ENCODE measurements at regions not wholly inside any gene's neighbourhood (a gene's known extent, or its start where the extent isn't known, plus 50 kb on each side); places are given as distances from the start of the nearest gene placed in this dataset.
"Not testable (repeated sequence)": the region's sequence is repeated elsewhere in the genome, so short reads cannot be mapped to it uniquely, and the experiment has no call there.

DNA sequence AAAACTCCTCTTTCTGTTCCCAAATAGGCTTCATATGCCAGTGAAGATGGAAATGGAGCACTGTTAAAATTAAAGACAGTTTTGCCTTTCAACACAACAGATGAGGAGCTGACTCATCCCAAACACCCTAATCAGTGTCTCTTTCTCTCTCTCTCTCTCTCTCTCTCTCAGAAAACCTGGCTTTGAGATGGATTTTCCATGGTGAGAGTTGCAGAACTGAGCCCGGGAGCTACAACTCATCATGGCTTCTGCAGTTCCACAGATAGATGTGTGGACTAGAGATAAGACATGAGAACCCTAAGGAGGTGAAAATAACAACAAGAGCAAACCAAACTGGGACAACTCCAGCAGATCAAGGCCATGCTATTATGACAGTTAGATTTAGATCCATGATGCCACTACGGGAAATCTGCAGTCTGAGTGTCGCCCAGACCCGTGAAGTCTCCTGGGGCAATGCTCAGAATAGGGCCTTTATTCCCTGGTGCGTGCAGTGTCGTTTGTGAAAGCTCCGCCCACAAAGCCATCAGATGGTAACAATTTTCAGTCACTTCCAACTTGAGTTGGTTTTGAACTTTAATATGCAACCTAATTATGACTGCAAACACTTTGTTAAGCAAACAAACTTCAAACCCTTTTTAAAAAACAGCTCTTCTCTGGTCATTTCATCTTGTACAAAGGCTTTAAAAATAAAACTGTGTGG lies 338.2 kb upstream of the PREP start:
- WGBS, 3 donors, result 63 to 85% (median 72%) methylated on average over 7 of the region's 7 CpGs
- no peak overlapping the region for H3K27ac ChIP-seq (ENCODE audit: low read depth, low read length)

DNA sequence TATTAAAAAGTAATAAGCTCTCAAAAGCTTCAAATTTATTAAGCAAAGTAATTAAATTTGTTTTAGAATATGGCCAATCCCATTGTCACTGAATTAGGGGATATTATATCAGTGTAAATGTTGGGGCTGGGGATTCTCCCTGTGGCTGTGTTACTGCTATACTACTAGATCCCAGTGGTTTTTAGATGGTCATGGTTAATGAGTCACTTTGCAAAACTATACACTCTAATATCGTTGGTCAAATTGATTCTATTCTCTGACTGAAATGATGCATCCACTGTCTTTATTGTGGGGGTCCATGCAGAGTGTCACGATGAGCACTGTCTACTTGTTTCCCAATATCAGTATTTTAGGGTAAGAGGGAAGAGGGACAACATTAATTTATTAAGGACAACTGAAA lies 336.9 kb upstream of the PREP start:
- no peak overlapping the region for H3K27ac ChIP-seq (ENCODE audit: low read depth, low read length)
- WGBS, 3 donors, result 70 to 91% (median 80%) methylated on average over 2 of the region's 2 CpGs

DNA sequence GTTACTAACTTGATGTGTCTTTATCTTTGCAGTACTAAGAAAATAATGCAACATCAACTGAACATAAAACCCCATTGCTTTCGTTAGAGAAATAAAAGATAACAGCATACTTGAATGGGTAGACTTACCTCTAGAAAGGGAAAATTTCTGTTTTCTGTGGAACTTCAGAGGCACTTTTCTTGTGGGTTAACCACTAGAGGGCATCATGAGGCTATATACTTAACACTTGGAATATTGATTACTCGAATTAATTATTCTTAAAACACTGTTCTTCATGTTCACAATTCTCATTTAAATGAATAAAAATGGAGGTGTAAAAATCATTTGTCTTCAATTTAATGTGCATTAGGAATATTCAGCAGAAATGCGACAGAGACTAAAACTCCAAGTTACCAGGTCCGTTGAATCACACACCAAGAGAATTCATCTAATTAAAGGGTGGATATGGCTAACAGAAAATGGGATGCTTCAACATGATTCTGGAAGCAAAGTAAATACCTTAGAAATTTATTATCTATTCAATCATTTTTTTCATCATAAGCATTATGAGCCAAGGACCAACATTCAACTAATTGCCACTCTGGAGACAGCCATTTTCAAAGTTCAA lies 330.8 kb upstream of the PREP start:
- no peak overlapping the region for H3K27ac ChIP-seq (ENCODE audit: low read depth, low read length)
- 50 to 61% (median 57%) methylated on average over 4 of the region's 4 CpGs for WGBS, 3 donors

DNA sequence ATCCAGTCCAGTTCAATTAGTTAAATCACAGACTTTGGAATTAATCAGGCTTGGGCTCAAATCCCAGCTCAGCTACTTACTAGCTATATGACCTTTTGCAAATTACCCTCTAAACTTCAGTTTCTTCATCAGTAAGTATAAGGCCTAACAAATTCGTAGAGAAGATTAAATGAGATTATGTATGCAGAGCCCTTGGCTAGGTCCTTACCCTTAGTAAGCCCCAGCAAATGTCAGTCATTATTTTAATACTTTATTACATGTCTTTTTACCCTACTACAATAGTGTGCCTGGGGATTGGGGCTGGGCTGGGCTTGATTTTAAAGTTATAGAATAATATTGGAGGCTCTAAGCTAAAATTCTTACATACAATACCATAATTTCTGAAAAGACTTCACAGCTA lies 326.1 kb upstream of the PREP start:
- no peak overlapping the region for H3K27ac ChIP-seq (ENCODE audit: low read depth, low read length)
- WGBS, 3 donors, result 69 to 89% (median 75%) methylated on average over 1 of the region's 1 CpG

DNA sequence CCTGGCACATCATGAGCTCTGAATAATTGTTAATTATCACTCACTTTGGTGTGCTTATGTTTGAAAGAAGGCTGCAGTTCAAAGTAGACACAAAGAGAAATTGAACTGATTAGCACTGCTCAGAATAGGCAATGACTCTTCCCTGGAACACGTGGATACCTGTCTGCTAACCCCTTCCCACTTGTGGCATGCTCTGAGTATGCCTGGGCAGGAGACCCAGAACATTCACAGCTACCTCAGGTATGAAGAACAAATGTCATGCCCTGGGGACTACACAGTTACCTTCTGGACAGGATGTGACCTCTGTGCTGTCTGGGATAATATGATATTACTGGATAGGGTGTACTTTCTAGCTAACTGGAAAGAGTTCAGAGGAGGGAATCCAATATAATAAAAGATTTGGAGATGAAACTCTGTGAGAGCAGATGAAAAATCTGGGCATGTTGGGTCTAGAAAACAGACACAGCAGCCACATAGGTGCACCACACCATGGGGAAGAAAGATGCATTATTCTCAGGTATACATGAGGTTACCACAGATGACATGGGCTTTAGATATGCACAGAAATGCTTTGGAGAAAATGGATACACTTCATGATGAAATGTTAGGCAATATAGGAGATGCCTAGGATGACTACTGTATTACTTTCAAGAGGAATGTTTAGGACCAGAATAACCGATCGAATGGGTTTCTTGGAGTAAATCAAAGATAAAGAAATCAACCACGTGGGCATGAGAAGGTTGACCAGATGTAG lies 324.2 kb upstream of the PREP start:
- no peak overlapping the region for H3K27ac ChIP-seq (ENCODE audit: low read depth, low read length)
- 69 to 91% (median 88%) methylated on average over 4 of the region's 4 CpGs for WGBS, 3 donors

DNA sequence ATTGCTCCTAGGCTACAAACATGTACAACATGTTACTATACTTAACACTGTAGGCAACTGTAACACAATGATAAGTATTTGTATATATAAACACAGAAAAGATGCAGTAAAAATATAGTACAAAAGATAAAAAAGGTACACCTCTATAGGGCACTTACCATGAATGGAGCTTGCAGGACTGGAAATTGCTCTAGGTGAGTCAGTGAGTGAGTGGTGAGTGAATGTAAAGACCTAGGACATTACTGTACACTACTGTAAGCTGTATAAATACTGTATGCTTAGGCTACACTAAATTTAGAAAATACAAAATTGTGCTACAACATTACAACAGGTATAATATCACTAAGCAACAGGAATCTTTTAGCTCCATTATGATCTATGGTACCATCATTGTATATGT lies 312.0 kb upstream of the PREP start:
- H3K27ac ChIP-seq (ENCODE audit: low read depth, low read length), result no peak overlapping the region

DNA sequence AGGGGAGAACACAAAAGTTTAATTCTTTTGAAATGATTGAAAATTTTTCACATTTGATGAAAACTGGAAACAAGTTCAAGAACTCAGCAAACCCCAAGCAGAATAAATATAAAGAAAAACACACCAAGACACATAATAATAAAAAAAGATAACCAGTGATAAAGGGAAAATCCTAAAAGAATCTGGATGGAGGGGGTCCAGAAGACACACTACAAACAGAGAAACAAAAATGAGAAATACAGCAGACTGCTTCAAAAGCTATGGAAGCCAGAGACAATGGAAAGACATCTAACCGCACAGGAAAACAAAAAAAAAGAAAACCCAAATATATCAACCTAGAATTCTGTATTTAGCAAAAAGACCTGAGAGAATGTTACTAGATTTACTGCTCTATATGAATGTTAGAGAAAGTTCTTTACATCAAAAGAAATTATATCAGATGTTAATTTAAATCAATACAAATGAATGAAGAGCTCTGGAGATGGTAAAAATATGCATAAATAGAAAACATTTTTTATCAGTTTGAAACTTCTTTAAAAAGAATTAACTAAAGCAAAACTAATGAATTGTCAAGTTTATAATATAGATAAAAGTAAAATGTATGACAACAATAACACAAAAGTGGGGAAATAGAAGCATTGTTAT lies 310.7 kb upstream of the PREP start:
- H3K27ac ChIP-seq (ENCODE audit: low read depth, low read length), result no peak overlapping the region
- 90 to 100% (median 94%) methylated on average over 1 of the region's 1 CpG for WGBS, 3 donors

DNA sequence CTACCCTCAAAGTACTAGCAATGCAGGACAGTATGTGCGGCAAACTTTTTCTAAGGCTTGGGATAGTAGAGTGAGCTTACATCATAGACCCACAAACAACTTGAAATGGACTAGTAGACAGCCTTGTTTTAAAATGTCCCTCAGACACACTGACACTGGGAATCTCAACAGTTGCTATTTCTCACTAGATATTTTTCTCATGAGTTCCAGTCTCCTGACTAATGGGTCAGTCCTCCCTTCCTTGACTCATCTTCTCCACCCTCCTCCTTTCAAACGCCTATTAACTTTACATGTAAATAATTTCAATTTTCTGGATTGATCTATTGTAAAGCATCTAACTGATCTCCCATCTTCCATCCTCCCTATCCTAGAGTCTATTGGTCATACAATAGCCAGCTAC lies 308.3 kb upstream of the PREP start:
- H3K27ac ChIP-seq (ENCODE audit: low read depth, low read length), result no peak overlapping the region
- 85 to 92% (median 90%) methylated on average over 2 of the region's 2 CpGs for WGBS, 3 donors

DNA sequence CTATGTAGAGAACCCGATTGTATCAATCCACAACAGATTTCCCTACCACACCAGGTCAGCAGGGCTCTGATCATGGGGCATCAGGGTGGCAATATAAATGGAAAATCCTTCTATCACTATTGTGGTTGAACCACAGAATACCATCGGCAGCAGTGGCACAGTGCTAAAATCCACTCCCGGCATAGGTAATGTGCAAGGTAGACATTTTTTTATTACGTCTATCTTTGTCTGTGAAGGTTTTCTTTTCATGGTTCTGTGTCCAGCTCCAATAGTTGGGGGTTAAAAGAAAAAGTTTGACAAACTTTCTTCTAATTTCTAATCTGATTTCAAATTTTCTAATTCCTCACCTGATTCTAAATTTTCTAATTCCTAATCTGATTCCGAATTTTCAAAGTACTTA lies 302.7 kb upstream of the PREP start:
- WGBS, 3 donors, result 88 to 96% (median 88%) methylated on average over 5 of the region's 5 CpGs
- H3K27ac ChIP-seq (ENCODE audit: low read depth, low read length), result no peak overlapping the region

DNA sequence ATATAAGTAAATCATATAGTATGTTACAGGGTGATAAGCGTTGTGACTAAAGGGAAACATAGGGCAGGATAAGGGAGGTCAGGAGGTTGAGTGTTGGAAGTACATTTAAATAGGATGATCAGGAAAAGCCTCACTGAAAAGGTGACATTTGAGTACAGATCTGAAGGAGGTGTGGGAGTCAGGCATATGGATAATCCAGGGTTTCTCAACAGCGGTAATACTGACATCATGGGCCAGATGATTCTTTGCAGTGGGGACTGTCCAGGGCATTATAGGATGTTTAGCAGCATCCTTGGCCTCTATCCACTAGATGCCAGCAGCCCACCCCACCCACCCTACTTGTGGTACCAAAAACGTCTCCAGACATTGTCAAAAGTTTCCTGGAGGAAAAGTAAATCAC lies 292.6 kb upstream of the PREP start:
- WGBS, 3 donors, result 66 to 81% (median 78%) methylated on average over 3 of the region's 3 CpGs
- H3K27ac ChIP-seq (ENCODE audit: low read depth, low read length), result no peak overlapping the region

DNA sequence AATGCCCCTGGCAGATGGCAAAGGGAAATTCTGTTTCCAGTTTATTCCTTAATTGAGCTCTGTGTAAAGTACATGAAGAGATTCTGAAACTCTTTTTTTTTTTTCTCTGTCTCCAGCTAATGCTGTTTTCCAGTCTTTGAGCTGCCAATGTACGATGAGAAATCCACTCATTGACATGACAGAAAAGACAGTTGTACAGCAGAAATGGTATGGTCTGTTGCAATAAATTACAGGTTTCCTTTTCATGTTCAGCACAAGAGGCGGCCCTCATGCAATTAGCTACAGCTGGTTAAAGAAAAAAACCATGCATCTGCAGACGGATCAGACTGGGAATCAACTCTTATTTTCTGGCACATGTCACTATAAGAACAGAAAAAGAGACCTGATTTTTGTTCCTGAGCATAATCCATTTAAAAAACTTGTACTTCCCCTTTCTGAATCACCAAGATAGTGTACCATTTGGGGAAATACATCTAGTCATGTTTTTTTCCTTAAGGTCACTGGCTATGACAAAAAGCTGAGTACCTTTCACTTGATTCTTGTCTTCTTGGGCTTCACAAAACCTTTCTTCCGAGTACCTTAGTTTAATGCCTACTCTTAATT lies 289.8 kb upstream of the PREP start:
- 54 to 64% (median 54%) methylated on average over 4 of the region's 4 CpGs for WGBS, 3 donors
- H3K27ac ChIP-seq (ENCODE audit: low read depth, low read length), result no peak overlapping the region

DNA sequence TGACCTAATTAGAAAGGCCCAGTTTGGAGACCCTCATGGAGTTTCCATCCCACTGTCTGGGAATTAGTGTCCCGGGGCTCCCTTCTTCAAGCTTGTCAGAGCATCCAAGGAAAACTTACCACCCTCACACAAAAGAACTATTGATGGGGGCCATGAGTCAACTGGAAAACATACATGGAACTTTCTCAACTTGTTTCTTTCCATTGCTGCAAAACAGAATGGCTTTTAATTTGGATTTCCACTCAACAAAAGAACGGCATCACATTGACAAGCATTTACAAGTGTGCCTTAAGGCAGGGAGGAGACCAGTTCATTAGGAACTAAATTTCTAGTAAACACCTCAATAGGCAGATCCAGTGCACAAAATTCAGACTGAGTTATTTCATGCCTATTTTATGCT lies 289.1 kb upstream of the PREP start:
- no peak overlapping the region for H3K27ac ChIP-seq (ENCODE audit: low read depth, low read length)
- WGBS, 3 donors, result 83 to 93% (median 93%) methylated on average over 2 of the region's 2 CpGs

DNA sequence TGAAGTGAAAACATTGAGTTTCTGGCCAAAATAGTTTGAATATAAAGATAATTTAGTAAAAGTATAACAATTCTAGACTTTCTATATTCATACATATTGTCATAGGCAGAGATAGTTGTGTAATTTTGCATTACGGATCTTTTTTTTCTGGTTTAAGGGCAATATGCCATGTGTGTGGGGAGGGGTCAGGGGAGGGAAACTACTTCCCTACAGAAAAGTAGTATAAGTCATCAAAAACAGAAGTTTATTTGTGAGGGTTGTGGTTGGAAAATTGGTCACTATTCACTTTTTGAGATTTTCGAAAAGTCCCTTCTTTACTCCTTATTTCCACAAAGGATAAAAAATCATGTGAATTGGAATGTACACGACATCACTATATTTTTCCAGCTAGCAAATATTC lies 288.2 kb upstream of the PREP start:
- H3K27ac ChIP-seq (ENCODE audit: low read depth, low read length), result no peak overlapping the region
- 65 to 80% (median 72%) methylated on average over 3 of the region's 3 CpGs for WGBS, 3 donors

DNA sequence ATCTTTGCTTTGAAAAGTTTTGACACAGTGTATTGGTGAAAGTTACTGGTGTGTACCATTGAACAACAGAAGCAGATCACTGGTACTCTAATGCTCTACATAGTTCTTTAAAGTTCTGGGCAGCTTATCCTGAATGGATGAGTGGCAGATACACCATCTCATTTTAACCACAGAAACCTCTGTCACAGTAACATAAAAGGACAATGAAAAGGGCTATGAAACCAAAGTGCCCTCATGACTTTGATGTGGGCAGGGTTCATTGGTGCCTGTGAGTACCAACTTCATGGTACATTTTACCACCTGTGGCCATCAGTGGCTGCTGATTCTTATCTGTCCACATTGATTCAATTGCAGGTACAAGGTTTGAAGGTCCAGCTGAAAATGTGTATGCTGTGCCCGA lies 285.7 kb upstream of the PREP start:
- WGBS, 3 donors, result 76 to 93% (median 93%) methylated on average over 1 of the region's 1 CpG
- no peak overlapping the region for H3K27ac ChIP-seq (ENCODE audit: low read depth, low read length)

DNA sequence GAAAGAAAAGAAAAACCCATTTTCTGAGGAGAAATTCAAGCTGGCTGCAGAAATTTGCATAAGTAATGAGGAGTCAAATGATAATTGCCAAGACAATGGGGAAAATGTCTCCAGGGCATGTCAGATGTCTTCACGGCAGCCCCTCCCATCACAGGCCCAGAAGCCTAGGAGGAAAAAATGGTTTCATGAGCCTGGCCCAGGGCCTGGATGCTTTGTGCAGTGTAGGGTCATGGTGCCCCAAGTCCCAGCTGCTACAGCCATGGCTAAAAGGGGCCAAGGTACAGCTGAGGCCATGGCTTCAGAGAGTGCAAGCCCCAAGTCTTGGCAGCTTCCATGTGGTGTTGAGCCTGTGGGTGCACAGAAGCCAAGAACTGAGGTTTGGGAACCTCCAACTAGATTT lies 283.9 kb upstream of the PREP start:
- not testable (repeated sequence) for H3K27ac ChIP-seq (ENCODE audit: low read depth, low read length)
- WGBS, 3 donors, result 36 to 100% (median 96%) methylated on average over 1 of the region's 1 CpG

DNA sequence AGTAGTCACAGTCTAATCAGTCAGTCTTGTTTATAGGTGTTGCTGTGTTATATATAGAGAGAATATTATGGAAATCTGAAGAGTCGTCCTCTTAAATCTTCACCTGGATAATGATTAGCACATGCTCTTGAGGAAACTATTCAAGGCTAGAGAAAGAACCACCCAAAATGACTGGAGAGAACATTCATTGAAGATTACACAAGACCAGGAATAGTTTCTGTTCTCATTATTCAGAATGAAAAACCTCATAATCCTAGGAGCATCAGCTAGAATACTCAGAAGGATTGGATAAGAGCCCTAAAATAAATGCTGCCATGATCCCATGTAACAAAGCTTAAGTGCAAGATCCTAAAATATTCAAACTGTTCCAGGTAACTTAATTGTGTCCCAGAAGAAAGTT lies 278.2 kb upstream of the PREP start:
- no peak overlapping the region for H3K27ac ChIP-seq (ENCODE audit: low read depth, low read length)
- 73 to 96% (median 86%) methylated on average over 1 of the region's 1 CpG for WGBS, 3 donors

DNA sequence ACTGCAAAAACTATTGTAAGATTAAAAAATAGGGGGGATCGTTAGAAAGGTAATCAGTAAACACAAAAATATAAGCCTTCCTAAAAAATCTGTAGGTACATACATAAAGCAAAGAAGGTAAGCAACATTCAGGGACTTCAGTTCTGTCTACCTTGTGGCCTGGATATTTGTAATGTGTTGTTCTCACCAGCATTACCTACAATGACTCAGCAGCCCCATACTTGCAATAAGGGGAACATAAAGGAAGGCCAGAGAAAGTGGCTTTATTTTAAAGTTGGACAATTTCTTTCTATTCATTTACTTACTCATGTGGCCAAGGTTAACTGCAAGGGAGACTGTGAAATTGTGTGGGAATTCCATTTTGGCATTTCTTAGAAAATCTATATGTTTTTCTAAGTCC lies 277.2 kb upstream of the PREP start:
- WGBS, 3 donors, result 62 to 83% (median 79%) methylated on average over 1 of the region's 1 CpG
- H3K27ac ChIP-seq (ENCODE audit: low read depth, low read length), result no peak overlapping the region

DNA sequence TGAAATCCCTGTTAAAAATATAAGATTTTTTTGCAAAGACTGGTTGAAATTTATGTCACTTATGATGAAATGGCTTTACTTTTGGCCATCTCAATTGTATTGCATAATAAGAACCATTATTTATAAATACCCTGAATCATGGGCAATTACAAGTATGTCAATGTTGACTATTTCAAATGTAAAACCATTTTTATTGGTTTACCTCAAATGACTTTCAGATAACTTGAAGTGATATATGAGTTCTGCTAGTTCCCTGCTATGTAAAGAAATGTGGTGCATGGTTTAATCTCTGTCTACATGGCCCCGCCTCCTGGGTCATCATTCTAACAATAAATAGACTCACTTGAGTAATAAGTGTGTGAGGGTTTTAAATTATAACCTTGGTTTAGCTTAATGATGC lies 275.6 kb upstream of the PREP start:
- WGBS, 3 donors, result 77 to 95% (median 85%) methylated on average over 1 of the region's 1 CpG
- no peak overlapping the region for H3K27ac ChIP-seq (ENCODE audit: low read depth, low read length)
